Nephron progenitor cell (in vitro differentiated cells): ENCODE measurements at regions not wholly inside any gene's neighbourhood (a gene's known extent, or its start where the extent isn't known, plus 50 kb on each side); places are given as distances from the start of the nearest gene placed in this dataset.

Experiments
- DNase-seq: peaks from one replicate; pipeline ENCODE4 v3.0.0; 2021
- H3K27ac Mint-ChIP-seq: 2 replicates; pipeline ENCODE4 v1.8.0; 2021; ENCODE audit warnings: mild to moderate bottlenecking, moderate library complexity, mixed read lengths
- H3K27me3 Mint-ChIP-seq: 2 replicates; pipeline ENCODE4 v1.8.0; 2021; ENCODE audit warnings: mild to moderate bottlenecking, low read depth, mixed read lengths; ENCODE audit not compliant: poor library complexity
- H3K36me3 Mint-ChIP-seq: 2 replicates; pipeline ENCODE4 v1.8.0; 2021; ENCODE audit warnings: low read depth, mixed read lengths
- H3K4me1 Mint-ChIP-seq: 2 replicates; pipeline ENCODE4 v1.8.0; 2021; ENCODE audit warnings: mixed read lengths
- H3K4me3 Mint-ChIP-seq: 2 replicates; pipeline ENCODE4 v1.8.0; 2021; ENCODE audit warnings: mild to moderate bottlenecking, moderate library complexity, mixed read lengths
- H3K9me3 Mint-ChIP-seq: 2 replicates; pipeline ENCODE4 v1.8.0; 2021; ENCODE audit warnings: mild to moderate bottlenecking, moderate library complexity, mixed read lengths
- CTCF ChIP-seq: fragments of 200-600 bp; sonication (generic); IDR thresholded peaks from 2 replicates; pipeline ENCODE4 v1.5.0; 2021; ENCODE audit warnings: antibody characterized with exemption

GRCh38 chr2:88281302-88282217 lies 111.4 kb downstream of the THNSL2 start:
- Mint-ChIP-seq H3K4me1 (peaks cover 8% of the 10 kb centered on the region), H3K36me3 (no peaks in the 10 kb centered on the region), H3K4me3 (no peak overlapping the region), H3K9me3 (peaks cover 18% of the 10 kb centered on the region), H3K27ac (no peak overlapping the region), H3K27me3 (peaks cover 6% of the 10 kb centered on the region)
- DNase-seq = no peak
- no peak for TF ChIP-seq CTCF

GRCh38 chr2:88269836-88270235 lies 99.7 kb downstream of the THNSL2 start:
- Mint-ChIP-seq H3K9me3 (peaks cover 27% of the 10 kb centered on the region), H3K27me3 (peaks cover 10% of the 10 kb centered on the region), H3K36me3 (no peaks in the 10 kb centered on the region), H3K27ac (no peak overlapping the region), H3K4me1 (no peaks in the 10 kb centered on the region), H3K4me3 (no peak overlapping the region)
- no peak for TF ChIP-seq CTCF
- no peak for DNase-seq

DNA sequence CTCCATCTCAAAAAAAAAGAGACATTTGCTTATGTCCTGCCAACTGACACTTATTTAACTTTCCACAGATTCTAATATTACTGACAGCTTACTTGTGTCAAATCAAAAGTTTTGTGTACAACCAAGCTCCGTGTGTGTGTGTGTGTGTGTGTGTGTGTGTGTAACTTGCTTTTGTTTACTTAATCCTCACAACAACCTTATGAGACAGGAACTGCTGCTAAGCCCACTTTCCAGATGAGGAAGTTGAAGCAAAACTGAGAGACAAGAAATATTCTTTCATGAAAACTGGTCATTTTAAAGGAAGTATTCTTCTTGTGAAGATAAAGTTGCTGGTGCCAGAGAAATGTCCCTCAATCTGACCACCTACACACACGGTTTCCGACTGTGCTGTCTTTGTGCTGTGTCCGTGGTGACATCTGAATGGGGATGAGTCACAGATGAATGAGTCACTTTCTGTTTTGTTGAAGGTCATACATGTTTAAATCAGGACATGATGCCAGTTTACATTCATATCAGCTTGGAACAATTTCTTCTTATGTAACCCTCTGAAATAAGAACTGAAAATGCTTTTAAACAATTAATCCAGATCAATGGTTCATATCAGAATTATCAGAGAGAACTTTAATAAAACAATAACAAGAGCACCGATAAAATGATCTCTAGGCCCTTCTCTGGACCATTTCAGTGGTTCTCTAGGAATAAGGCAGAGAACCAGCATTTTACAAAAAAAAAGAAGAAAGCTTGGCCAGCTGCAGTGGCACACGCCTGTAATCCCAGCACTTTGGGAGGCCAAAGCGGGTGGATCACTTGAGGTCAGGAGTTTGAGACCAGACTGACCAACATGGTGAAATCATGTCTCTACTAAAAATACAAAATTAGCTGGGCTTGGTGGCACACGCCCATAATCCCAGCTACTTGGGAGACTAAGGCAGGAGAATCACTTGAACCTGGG lies 95.5 kb downstream of the THNSL2 start:
- Mint-ChIP-seq H3K27ac (no peak overlapping the region), H3K4me1 (no peaks in the 10 kb centered on the region), H3K27me3 (peaks cover 5% of the 10 kb centered on the region), H3K4me3 (no peak overlapping the region), H3K36me3 (no peaks in the 10 kb centered on the region), H3K9me3 (peaks cover 27% of the 10 kb centered on the region)
- no peak for TF ChIP-seq CTCF
- DNase-seq = no peak

- Mint-ChIP-seq H3K9me3 (peaks cover 11% of the 10 kb centered on the region), H3K4me3 (no peak overlapping the region), H3K27me3 (peaks cover 5% of the 10 kb centered on the region), H3K4me1 (peaks cover 14% of the 10 kb centered on the region), H3K27ac (peak overlapping the region; percentile 70), H3K36me3 (no peaks in the 10 kb centered on the region)
- no peak for TF ChIP-seq CTCF
- no peak for DNase-seq
Observed at GRCh38 chr2:88263861-88264260, 93.7 kb downstream of the THNSL2 start.

- no peaks in the 10 kb centered on the region for H3K36me3 Mint-ChIP-seq
- DNase-seq = no peak
- no peak overlapping the region for H3K27ac Mint-ChIP-seq
- H3K27me3 Mint-ChIP-seq = peaks cover 6% of the 10 kb centered on the region
- no peak overlapping the region for H3K4me3 Mint-ChIP-seq
- TF ChIP-seq CTCF = no peak
- H3K9me3 Mint-ChIP-seq = no peaks in the 10 kb centered on the region
- H3K4me1 Mint-ChIP-seq = peaks cover 26% of the 10 kb centered on the region
Observed at GRCh38 chr2:88261725-88262124, 91.6 kb downstream of the THNSL2 start.
